Naive thymus-derived CD4-positive, alpha-beta T cell (primary cell): ENCODE measurements at regions not wholly inside any gene's neighbourhood (a gene's known extent, or its start where the extent isn't known, plus 50 kb on each side); places are given as distances from the start of the nearest gene placed in this dataset.
"Not testable (repeated sequence)": the region's sequence is repeated elsewhere in the genome, so short reads cannot be mapped to it uniquely, and the experiment has no call there.

Experiments used
- ATAC-seq: fragments of 150-1000 bp; cut with Tn5 transposase; 2 replicates; pipeline ENCODE4 v1.10.0; 2021; ENCODE audit warnings: mild to moderate bottlenecking, moderate library complexity
- CTCF ChIA-PET: fragments of 350-600 bp; sonication (Branson Sonifier 250); formaldehyde crosslinking; loops from one replicate; lab custom pipeline; 2021; ENCODE audit warnings: antibody characterized with exemption; lab: Charles Lee
- POLR2A ChIA-PET: fragments of 350-600 bp; sonication (Branson Sonifier 250); formaldehyde crosslinking; loops from one replicate; lab custom pipeline; 2021; ENCODE audit warnings: antibody characterized with exemption, inconsistent platforms; lab: Charles Lee
- DNase-seq, 9 donors: peaks; one replicate each; pipeline versions ENCODE4 v3.0.0 to v3.0.0-alpha.2; 2020 to 2022; ENCODE audit warnings: mixed read lengths in 1 of 9
- H3K27ac ChIP-seq: one replicate; pipeline ENCODE4 v1.7.0; 2013; ENCODE audit warnings: mild to moderate bottlenecking, low read depth, low read length, moderate library complexity
- H3K27me3 ChIP-seq, 2 donors: one replicate each; pipeline ENCODE4 v1.7.0; 2013; ENCODE audit warnings: low read length in 2 of 2, mild to moderate bottlenecking in 2 of 2, moderate library complexity in 2 of 2; ENCODE audit not compliant: control insufficient read depth in 2 of 2, insufficient read depth in 2 of 2
- H3K36me3 ChIP-seq, 3 experiments: 1 replicate in 2 of 3; 2 replicates in 1 of 3; pipeline ENCODE4 v1.7.0; 2013; ENCODE audit warnings: low read length in 3 of 3, mild to moderate bottlenecking in 3 of 3, moderate library complexity in 1 of 3; ENCODE audit not compliant: insufficient read depth in 3 of 3, control insufficient read depth in 2 of 3
- H3K4me1 ChIP-seq, 2 donors: one replicate each; pipeline ENCODE4 v1.7.0; 2013; ENCODE audit warnings: low read length in 2 of 2, mild to moderate bottlenecking in 2 of 2, moderate library complexity in 1 of 2; ENCODE audit not compliant: control insufficient read depth in 2 of 2, insufficient read depth in 2 of 2
- H3K4me3 ChIP-seq: 2 replicates; pipeline ENCODE4 v1.7.0; 2013; ENCODE audit warnings: mild to moderate bottlenecking, low read length
- H3K9me3 ChIP-seq, 3 experiments: 1 replicate in 2 of 3; 2 replicates in 1 of 3; pipeline ENCODE4 v1.7.0; 2013; ENCODE audit warnings: low read length in 3 of 3; ENCODE audit not compliant: control insufficient read depth in 2 of 3
- H3K27ac Mint-ChIP-seq, 9 donors: one replicate each; pipeline ENCODE4 v1.8.0; 2020 to 2022; ENCODE audit warnings: mixed read lengths in 9 of 9, mild to moderate bottlenecking in 8 of 9, moderate library complexity in 5 of 9, inconsistent platforms in 2 of 9
- H3K27me3 Mint-ChIP-seq, 5 donors: one replicate each; pipeline ENCODE4 v1.8.0; 2021 to 2022; ENCODE audit warnings: mixed read lengths in 5 of 5, mild to moderate bottlenecking in 1 of 5
- H3K36me3 Mint-ChIP-seq, 5 donors: one replicate each; pipeline ENCODE4 v1.8.0; 2020 to 2022; ENCODE audit warnings: mixed read lengths in 5 of 5, mild to moderate bottlenecking in 3 of 5, inconsistent platforms in 1 of 5
- H3K4me1 Mint-ChIP-seq, 7 donors: one replicate each; pipeline ENCODE4 v1.8.0; 2020 to 2022; ENCODE audit warnings: mixed read lengths in 7 of 7, mild to moderate bottlenecking in 3 of 7, inconsistent platforms in 1 of 7
- H3K4me3 Mint-ChIP-seq, 10 donors: one replicate each; pipeline ENCODE4 v1.8.0; 2020 to 2022; ENCODE audit warnings: mild to moderate bottlenecking in 10 of 10, mixed read lengths in 10 of 10, moderate library complexity in 6 of 10, inconsistent platforms in 2 of 10
- H3K9me3 Mint-ChIP-seq, 11 donors: one replicate each; pipeline ENCODE4 v1.8.0; 2020 to 2022; ENCODE audit warnings: mixed read lengths in 11 of 11, mild to moderate bottlenecking in 4 of 11, inconsistent platforms in 1 of 11, moderate library complexity in 1 of 11
- intact Hi-C, 2 donors: fragments of 100-400 bp; cut with micrococcal nuclease; formaldehyde crosslinking; loops; one replicate each; pipeline ENCODE4 v1.15.1; 2023

- no peak for ATAC-seq
- CTCF ChIA-PET, result no interaction called here
- Histone ChIP-seq H3K27ac (no peak overlapping the region), H3K36me3 (no peaks in the 10 kb centered on the region), H3K4me1 (no peaks in the 10 kb centered on the region), H3K27me3 (no peaks in the 10 kb centered on the region), H3K9me3 (no peaks in the 10 kb centered on the region), H3K4me3 (no peak overlapping the region)
- Mint-ChIP-seq H3K27me3 (no peaks in the 10 kb centered on the region), H3K4me3 (no peak overlapping the region), H3K36me3 (no peaks in the 10 kb centered on the region), H3K27ac (no peak overlapping the region), H3K4me1 (no peaks in the 10 kb centered on the region), H3K9me3 (peaks cover 0 to 14% (median 2%) of the 10 kb centered on the region in 11 donors)
- intact Hi-C loops, result no loop called here
- POLR2A ChIA-PET, result no interaction called here
- no peak for DNase-seq
These were observed 823.0 kb downstream of the TAF11L14 start for GRCh38 chr5:18457255-18457654.

GRCh38 chr5:18461766-18462165, 827.5 kb downstream of the TAF11L14 start:
- ATAC-seq (no peak), DNase-seq (no peak)
- Mint-ChIP-seq H3K4me3 (no peak overlapping the region), H3K4me1 (no peaks in the 10 kb centered on the region), H3K9me3 (peaks cover 0 to 7% (median under 1%) of the 10 kb centered on the region in 11 donors), H3K27ac (no peak overlapping the region), H3K27me3 (no peaks in the 10 kb centered on the region), H3K36me3 (no peaks in the 10 kb centered on the region)
- CTCF ChIA-PET, result interaction anchor here (0.6 kb wide), 1 partner anchor 26 kb away, joined by 3 read pairs; no protein-coding TSS in a partner anchor
- intact Hi-C loops, result no loop called here
- Histone ChIP-seq H3K36me3 (no peaks in the 10 kb centered on the region), H3K4me3 (no peak overlapping the region), H3K27me3 (no peaks in the 10 kb centered on the region), H3K9me3 (no peaks in the 10 kb centered on the region), H3K27ac (no peak overlapping the region), H3K4me1 (no peaks in the 10 kb centered on the region)
- POLR2A ChIA-PET, result no interaction called here

- H3K27ac ChIP-seq, result no peak overlapping the region
- ATAC-seq (peak; percentile 34), DNase-seq (peak in 1 of 9 donors; percentile 32)
- Mint-ChIP-seq H3K4me3 (no peak overlapping the region), H3K36me3 (no peaks in the 10 kb centered on the region), H3K27me3 (no peaks in the 10 kb centered on the region), H3K9me3 (peaks cover 0 to 7% (median 0%) of the 10 kb centered on the region in 11 donors), H3K4me1 (no peaks in the 10 kb centered on the region), H3K27ac (no peak overlapping the region)
- no peak overlapping the region for H3K4me3 ChIP-seq
- no peaks in the 10 kb centered on the region for H3K36me3 ChIP-seq
- CTCF ChIA-PET, result no interaction called here
- H3K9me3 ChIP-seq, result no peaks in the 10 kb centered on the region
- no peaks in the 10 kb centered on the region for H3K27me3 ChIP-seq
- intact Hi-C loops, result loop anchor here in 1 of 2 donors (1.0 kb wide), 1 partner anchor 232 kb away; no protein-coding TSS in a partner anchor
- POLR2A ChIA-PET, result no interaction called here
- H3K4me1 ChIP-seq, result no peaks in the 10 kb centered on the region
These were observed 831.8 kb downstream of the TAF11L14 start for GRCh38 chr5:18465833-18466681.

- Mint-ChIP-seq H3K27ac (no peak overlapping the region), H3K9me3 (peaks cover 0 to 7% (median 2%) of the 10 kb centered on the region in 11 donors), H3K36me3 (no peaks in the 10 kb centered on the region), H3K27me3 (no peaks in the 10 kb centered on the region), H3K4me3 (no peak overlapping the region), H3K4me1 (no peaks in the 10 kb centered on the region)
- CTCF ChIA-PET, result no interaction called here
- ATAC-seq (no peak), DNase-seq (no peak)
- Histone ChIP-seq H3K4me3 (no peak overlapping the region), H3K27ac (no peak overlapping the region), H3K36me3 (no peaks in the 10 kb centered on the region), H3K27me3 (no peaks in the 10 kb centered on the region), H3K9me3 (no peaks in the 10 kb centered on the region), H3K4me1 (no peaks in the 10 kb centered on the region)
- intact Hi-C loops, result loop anchor here in 1 of 2 donors (1.0 kb wide), 1 partner anchor 232 kb away; no protein-coding TSS in a partner anchor
- POLR2A ChIA-PET, result no interaction called here
These were observed 832.5 kb downstream of the TAF11L14 start for GRCh38 chr5:18466731-18467130.

GRCh38 chr5:18471791-18472190, 837.5 kb downstream of the TAF11L14 start:
- POLR2A ChIA-PET, CTCF ChIA-PET, H3K4me3 Mint-ChIP-seq, H3K36me3 ChIP-seq, intact Hi-C loops, H3K27ac Mint-ChIP-seq, H3K4me1 Mint-ChIP-seq, H3K9me3 ChIP-seq, DNase-seq, H3K4me3 ChIP-seq, H3K36me3 Mint-ChIP-seq, H3K27me3 Mint-ChIP-seq, H3K27me3 ChIP-seq, ATAC-seq, H3K4me1 ChIP-seq, H3K27ac ChIP-seq: not testable (repeated sequence)
- peaks cover 0 to 16% (median 3%) of the 10 kb centered on the region in 11 donors for H3K9me3 Mint-ChIP-seq

GRCh38 chr5:18483451-18483850, 849.2 kb downstream of the TAF11L14 start:
- Mint-ChIP-seq H3K9me3 (peaks cover 0 to 20% (median 0%) of the 10 kb centered on the region in 11 donors), H3K4me3 (no peak overlapping the region), H3K27me3 (no peaks in the 10 kb centered on the region), H3K4me1 (no peaks in the 10 kb centered on the region), H3K36me3 (no peaks in the 10 kb centered on the region), H3K27ac (no peak overlapping the region)
- DNase-seq (no peak), ATAC-seq (no peak)
- CTCF ChIA-PET, result no interaction called here
- H3K27me3 ChIP-seq, result no peaks in the 10 kb centered on the region
- no peak overlapping the region for H3K27ac ChIP-seq
- H3K36me3 ChIP-seq, result no peaks in the 10 kb centered on the region
- intact Hi-C loops, result no loop called here
- POLR2A ChIA-PET, result no interaction called here
- no peaks in the 10 kb centered on the region for H3K4me1 ChIP-seq
- no peak overlapping the region for H3K4me3 ChIP-seq
- no peaks in the 10 kb centered on the region for H3K9me3 ChIP-seq
